ENCODE measurements at regions not wholly inside any gene's neighbourhood (a gene's known extent, or its start where the extent isn't known, plus 50 kb on each side); places are given as distances from the start of the nearest gene placed in this dataset.

DNA sequence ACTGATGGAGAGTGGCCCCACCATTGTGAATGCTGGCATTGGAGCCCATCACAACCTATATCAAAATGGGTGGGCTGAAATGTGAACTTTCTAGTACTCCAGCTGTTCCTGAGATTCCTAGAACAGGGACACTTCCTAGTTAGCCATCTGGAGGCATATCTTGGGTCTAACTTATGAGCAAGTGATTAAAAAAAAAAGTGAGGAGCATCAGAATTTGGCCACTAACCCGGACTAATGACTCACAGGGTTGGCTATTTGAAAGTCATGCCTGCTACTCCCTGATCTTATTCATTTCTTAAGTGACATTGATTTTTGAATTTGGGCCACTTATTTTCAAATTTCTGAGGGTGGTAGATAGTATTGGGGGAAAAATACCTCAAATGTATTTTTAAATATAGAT lies 216.6 kb downstream of the HRH4 start:
- TF ChIP-seq POLR2A (IDR thresholded peaks at IDR 0.05; ENCODE audit: low read depth, low read length) (no peak), POLR2AphosphoS5 (IDR thresholded peaks at IDR 0.05; ENCODE audit: low read depth, low read length) (no peak), PAX5 (IDR thresholded peaks at IDR 0.05; ENCODE audit: insufficient read depth, low read length, severe bottlenecking) (no peak), SPI1 (IDR thresholded peaks at IDR 0.05; ENCODE audit: low read depth, low read length) (no peak), POU2F2 (IDR thresholded peaks at IDR 0.05; ENCODE audit: low read depth, low read length) (no peak), TAF1 (IDR thresholded peaks at IDR 0.05; ENCODE audit: low read depth, low read length) (no peak)
- FAIRE-seq = no peak
- DNase-seq (ENCODE audit: insufficient read length, low spot score) = no peak

- DNase-seq (ENCODE audit: insufficient read length, low spot score) (no peak), FAIRE-seq (no peak)
- no peak for TF ChIP-seq POLR2AphosphoS5 (IDR thresholded peaks at IDR 0.05; ENCODE audit: low read depth, low read length)
- no peak for TF ChIP-seq TAF1 (IDR thresholded peaks at IDR 0.05; ENCODE audit: low read depth, low read length)
- no peak for TF ChIP-seq POLR2A (IDR thresholded peaks at IDR 0.05; ENCODE audit: low read depth, low read length)
- no peak for TF ChIP-seq PAX5 (IDR thresholded peaks at IDR 0.05; ENCODE audit: insufficient read depth, low read length, severe bottlenecking)
- TF ChIP-seq POU2F2 (IDR thresholded peaks at IDR 0.05; ENCODE audit: low read depth, low read length) = no peak
- TF ChIP-seq SPI1 (IDR thresholded peaks at IDR 0.05; ENCODE audit: low read depth, low read length) = no peak
Measured at GRCh38 chr18:24678107-24678506, 217.7 kb downstream of the HRH4 start.

DNA sequence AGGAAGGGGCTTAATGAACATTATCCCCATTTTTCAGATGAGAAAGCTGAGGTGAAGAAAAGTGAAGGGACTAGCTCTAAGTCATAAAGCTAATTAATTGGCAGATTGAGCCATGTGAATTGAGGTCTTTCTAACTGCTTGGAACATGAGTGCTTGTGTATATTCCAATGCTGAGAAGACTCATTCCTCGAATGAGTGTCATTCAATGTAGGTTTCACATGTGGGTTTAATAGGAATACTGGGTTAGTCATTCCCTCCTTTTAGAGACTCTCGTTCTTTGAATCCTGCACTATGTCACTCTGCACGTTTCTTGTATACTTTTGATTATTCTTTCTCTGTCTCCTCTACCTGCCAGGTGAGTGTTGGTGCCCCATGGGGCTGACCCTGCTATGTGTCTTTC lies 218.2 kb downstream of the HRH4 start:
- no peak for FAIRE-seq
- no peak for TF ChIP-seq POLR2A (IDR thresholded peaks at IDR 0.05; ENCODE audit: low read depth, low read length)
- no peak for TF ChIP-seq POU2F2 (IDR thresholded peaks at IDR 0.05; ENCODE audit: low read depth, low read length)
- no peak for TF ChIP-seq POLR2AphosphoS5 (IDR thresholded peaks at IDR 0.05; ENCODE audit: low read depth, low read length)
- TF ChIP-seq TAF1 (IDR thresholded peaks at IDR 0.05; ENCODE audit: low read depth, low read length) = no peak
- DNase-seq (ENCODE audit: insufficient read length, low spot score) = no peak

DNA sequence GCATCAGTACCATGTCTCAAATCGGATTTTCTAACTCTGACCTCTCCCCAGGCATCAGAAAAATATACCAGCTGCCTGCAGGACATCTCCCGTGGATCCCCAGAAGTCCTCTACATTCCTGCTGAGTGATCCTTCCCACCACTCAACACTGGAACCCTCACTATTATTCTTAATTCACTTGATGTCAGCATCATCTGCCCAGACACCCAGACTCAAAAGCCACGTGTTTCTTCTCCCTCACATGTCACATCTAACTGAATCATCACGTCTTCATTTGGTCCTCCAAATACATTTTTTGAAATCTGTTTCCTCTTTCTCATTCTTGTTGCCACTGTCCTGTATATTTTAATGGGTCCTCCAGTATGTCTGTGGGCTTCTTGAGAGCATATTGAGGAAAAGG lies 218.6 kb downstream of the HRH4 start:
- TF ChIP-seq PAX5 (IDR thresholded peaks at IDR 0.05; ENCODE audit: insufficient read depth, low read length, severe bottlenecking) = no peak
- no peak for TF ChIP-seq SPI1 (IDR thresholded peaks at IDR 0.05; ENCODE audit: low read depth, low read length)
- TF ChIP-seq POU2F2 (IDR thresholded peaks at IDR 0.05; ENCODE audit: low read depth, low read length) = no peak
- no peak for TF ChIP-seq POLR2A (IDR thresholded peaks at IDR 0.05; ENCODE audit: low read depth, low read length)
- TF ChIP-seq POLR2AphosphoS5 (IDR thresholded peaks at IDR 0.05; ENCODE audit: low read depth, low read length) = no peak
- TF ChIP-seq TAF1 (IDR thresholded peaks at IDR 0.05; ENCODE audit: low read depth, low read length) = no peak
- DNase-seq (ENCODE audit: insufficient read length, low spot score) (no peak), FAIRE-seq (no peak)

DNA sequence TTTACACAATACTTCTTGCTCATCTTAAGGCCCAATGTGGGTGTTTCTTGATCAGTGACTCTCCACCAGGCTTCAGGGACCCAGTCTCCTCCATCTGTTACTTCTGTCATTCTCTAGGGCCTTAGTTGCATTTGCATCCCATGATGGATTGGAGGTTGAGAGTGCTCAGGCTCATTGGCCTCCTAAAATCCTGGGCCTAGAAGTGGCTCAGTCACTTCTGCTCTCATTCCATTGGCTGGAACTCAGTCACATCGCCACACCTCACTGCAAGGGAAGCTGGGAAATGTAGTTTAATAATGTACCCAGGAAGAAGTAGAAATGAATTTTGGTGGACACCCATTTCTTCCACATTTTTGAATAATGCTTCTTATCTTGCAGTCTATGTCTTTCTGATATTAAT lies 223.5 kb downstream of the HRH4 start:
- DNase-seq (ENCODE audit: insufficient read length, low spot score) (no peak), FAIRE-seq (no peak)
- TF ChIP-seq POLR2A (IDR thresholded peaks at IDR 0.05; ENCODE audit: low read depth, low read length) (no peak), SPI1 (IDR thresholded peaks at IDR 0.05; ENCODE audit: low read depth, low read length) (no peak), POLR2AphosphoS5 (IDR thresholded peaks at IDR 0.05; ENCODE audit: low read depth, low read length) (no peak), POU2F2 (IDR thresholded peaks at IDR 0.05; ENCODE audit: low read depth, low read length) (no peak), TAF1 (IDR thresholded peaks at IDR 0.05; ENCODE audit: low read depth, low read length) (no peak), PAX5 (IDR thresholded peaks at IDR 0.05; ENCODE audit: insufficient read depth, low read length, severe bottlenecking) (no peak)

- FAIRE-seq = no peak
- TF ChIP-seq SPI1 (IDR thresholded peaks at IDR 0.05; ENCODE audit: low read depth, low read length) (no peak), TAF1 (IDR thresholded peaks at IDR 0.05; ENCODE audit: low read depth, low read length) (no peak), POLR2A (IDR thresholded peaks at IDR 0.05; ENCODE audit: low read depth, low read length) (no peak), PAX5 (IDR thresholded peaks at IDR 0.05; ENCODE audit: insufficient read depth, low read length, severe bottlenecking) (no peak), POU2F2 (IDR thresholded peaks at IDR 0.05; ENCODE audit: low read depth, low read length) (no peak)
- no peak for DNase-seq (ENCODE audit: insufficient read length, low spot score)
Measured at GRCh38 chr18:24685254-24685959, 225.0 kb downstream of the HRH4 start.

DNA sequence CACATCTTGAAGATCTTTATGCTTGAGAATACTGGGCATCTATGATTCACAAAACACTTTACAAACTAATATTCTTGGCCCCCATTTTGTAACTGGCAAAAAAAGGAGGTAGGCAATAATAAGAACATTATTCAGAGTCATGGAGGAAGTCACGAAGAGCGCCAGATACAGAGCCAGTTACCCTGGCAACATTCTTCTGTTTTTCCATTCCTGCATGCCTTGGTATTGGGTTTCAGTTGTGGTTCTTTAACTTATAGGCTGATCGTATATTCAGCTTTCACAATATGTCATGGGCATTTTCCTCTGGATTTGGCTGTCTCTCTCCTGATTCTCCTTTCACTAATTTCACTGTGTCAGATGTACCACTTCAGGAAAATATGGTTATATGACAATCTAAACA lies 234.7 kb downstream of the HRH4 start:
- FAIRE-seq (no peak), DNase-seq (ENCODE audit: insufficient read length, low spot score) (no peak)
- no peak for TF ChIP-seq POU2F2 (IDR thresholded peaks at IDR 0.05; ENCODE audit: low read depth, low read length)
- TF ChIP-seq POLR2AphosphoS5 (IDR thresholded peaks at IDR 0.05; ENCODE audit: low read depth, low read length) = no peak
- TF ChIP-seq TAF1 (IDR thresholded peaks at IDR 0.05; ENCODE audit: low read depth, low read length) = no peak
- TF ChIP-seq SPI1 (IDR thresholded peaks at IDR 0.05; ENCODE audit: low read depth, low read length) = no peak
- no peak for TF ChIP-seq POLR2A (IDR thresholded peaks at IDR 0.05; ENCODE audit: low read depth, low read length)
- no peak for TF ChIP-seq PAX5 (IDR thresholded peaks at IDR 0.05; ENCODE audit: insufficient read depth, low read length, severe bottlenecking)

GRCh38 chr18:24702001-24702515 lies 241.6 kb downstream of the HRH4 start:
- FAIRE-seq (no peak), DNase-seq (ENCODE audit: insufficient read length, low spot score) (no peak)

GRCh38 chr18:24703316-24703715 lies 242.9 kb downstream of the HRH4 start:
- no peak for DNase-seq (ENCODE audit: insufficient read length, low spot score)
- no peak for FAIRE-seq
- TF ChIP-seq PAX5 (IDR thresholded peaks at IDR 0.05; ENCODE audit: insufficient read depth, low read length, severe bottlenecking) = no peak
- TF ChIP-seq POU2F2 (IDR thresholded peaks at IDR 0.05; ENCODE audit: low read depth, low read length) = no peak

More at GRCh38 chr18:24702001-24702515, 241.6 kb downstream of the HRH4 start:
- no peak for TF ChIP-seq SPI1 (IDR thresholded peaks at IDR 0.05; ENCODE audit: low read depth, low read length)
- no peak for TF ChIP-seq PAX5 (IDR thresholded peaks at IDR 0.05; ENCODE audit: insufficient read depth, low read length, severe bottlenecking)
- no peak for TF ChIP-seq POLR2AphosphoS5 (IDR thresholded peaks at IDR 0.05; ENCODE audit: low read depth, low read length)
- TF ChIP-seq TAF1 (IDR thresholded peaks at IDR 0.05; ENCODE audit: low read depth, low read length) = no peak
- no peak for TF ChIP-seq POLR2A (IDR thresholded peaks at IDR 0.05; ENCODE audit: low read depth, low read length)
- TF ChIP-seq POU2F2 (IDR thresholded peaks at IDR 0.05; ENCODE audit: low read depth, low read length) = no peak
